Mesenteric fat pad (tissue), 1 donor: ENCODE measurements at regions not wholly inside any gene's neighbourhood (a gene's known extent, or its start where the extent isn't known, plus 50 kb on each side); places are given as distances from the start of the nearest gene placed in this dataset.
"Not testable (repeated sequence)": the region's sequence is repeated elsewhere in the genome, so short reads cannot be mapped to it uniquely, and the experiment has no call there.

Experiments
- DNase-seq: peaks from one replicate; pipeline ENCODE4 v3.0.0-alpha.2; 2020; ENCODE audit warnings: low spot score
- donor health status: DM: yes; HTN: yes; CAD: no.

DNA sequence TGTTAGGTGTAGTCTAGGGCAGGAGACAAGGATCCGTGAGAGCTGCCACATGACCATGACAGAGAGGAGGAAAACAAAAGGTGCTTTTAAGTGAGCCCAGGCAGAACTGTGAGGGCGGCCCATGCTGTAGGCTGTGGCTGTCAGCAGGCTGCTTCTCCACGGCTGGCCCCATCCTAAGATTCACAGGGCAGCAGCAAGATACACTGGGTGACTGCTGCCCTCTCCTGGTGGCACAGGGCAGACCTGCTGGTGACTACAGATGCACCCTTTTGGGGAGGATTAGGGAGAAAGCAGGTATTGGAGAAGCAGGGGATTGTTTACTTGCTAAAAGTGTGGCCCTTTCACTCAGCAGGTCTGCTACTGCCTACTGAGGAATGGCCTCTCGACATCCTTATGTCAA is 112.2 kb upstream of the CCZ1B start:
- DNase-seq = not testable (repeated sequence)

DNA sequence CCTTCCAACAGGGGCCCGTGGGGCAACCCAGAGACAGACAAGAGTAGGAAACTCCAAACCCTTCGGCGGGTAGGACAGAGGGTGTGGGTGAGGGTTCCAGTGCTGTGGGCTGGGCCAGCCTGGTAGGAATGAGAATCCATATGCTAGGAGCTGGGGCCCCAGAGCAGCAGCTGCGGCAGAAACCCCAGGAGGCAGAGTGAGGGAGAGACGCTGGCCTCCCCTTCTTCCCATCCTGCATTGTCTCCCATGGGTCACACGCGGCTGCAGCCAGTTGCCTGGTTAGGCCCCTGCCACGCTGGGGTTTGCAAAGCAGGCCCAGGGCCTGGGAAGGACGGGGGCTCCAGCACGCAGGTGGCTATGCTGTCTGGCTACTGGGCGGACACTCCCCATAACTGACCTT is 113.1 kb upstream of the CCZ1B start:
- not testable (repeated sequence) for DNase-seq

GRCh38 chr7:6939896-6940295 is 113.8 kb upstream of the CCZ1B start:
- DNase-seq = not testable (repeated sequence)

DNA sequence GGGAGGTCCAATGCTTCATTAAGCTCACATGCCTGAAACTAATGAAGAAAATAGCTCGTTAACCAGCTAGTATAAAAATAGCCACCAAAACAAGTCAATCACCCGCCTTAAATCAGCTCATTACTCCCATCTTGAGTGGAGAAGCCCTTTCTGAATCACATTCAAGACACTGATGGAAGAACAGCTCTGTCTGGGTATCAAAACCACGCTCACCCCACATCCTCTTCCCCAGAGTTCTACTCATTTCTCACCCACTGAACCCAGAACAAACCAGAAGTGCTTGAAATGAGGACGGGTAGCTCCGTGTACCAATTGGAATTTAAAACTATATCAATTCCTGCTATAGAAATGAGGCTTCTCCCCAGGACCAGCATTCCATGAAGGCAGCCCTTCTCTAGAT is 120.8 kb upstream of the CCZ1B start:
- peak; percentile 2 for DNase-seq

- not testable (repeated sequence) for DNase-seq
Measured at GRCh38 chr7:6950231-6950630, 124.2 kb upstream of the CCZ1B start.

DNA sequence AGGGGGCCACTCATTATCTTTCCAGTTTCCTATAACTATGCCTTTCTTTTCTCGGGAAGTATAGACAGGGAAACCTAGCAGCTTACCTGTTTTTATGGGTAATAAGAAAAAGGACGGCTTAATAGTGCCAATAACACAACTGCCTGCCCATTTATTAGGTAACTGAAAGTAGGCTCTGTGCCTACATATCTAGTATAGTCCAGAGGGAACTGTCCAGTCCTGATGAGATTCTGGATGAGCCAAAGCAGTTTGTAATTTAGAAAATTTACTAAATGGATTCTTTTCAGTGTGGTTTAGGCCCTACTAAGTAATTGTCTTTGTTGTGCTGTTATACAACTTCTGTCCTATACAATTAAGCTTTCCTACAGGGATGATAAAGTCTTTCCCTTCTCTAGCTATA is 125.5 kb upstream of the CCZ1B start:
- not testable (repeated sequence) for DNase-seq

DNA sequence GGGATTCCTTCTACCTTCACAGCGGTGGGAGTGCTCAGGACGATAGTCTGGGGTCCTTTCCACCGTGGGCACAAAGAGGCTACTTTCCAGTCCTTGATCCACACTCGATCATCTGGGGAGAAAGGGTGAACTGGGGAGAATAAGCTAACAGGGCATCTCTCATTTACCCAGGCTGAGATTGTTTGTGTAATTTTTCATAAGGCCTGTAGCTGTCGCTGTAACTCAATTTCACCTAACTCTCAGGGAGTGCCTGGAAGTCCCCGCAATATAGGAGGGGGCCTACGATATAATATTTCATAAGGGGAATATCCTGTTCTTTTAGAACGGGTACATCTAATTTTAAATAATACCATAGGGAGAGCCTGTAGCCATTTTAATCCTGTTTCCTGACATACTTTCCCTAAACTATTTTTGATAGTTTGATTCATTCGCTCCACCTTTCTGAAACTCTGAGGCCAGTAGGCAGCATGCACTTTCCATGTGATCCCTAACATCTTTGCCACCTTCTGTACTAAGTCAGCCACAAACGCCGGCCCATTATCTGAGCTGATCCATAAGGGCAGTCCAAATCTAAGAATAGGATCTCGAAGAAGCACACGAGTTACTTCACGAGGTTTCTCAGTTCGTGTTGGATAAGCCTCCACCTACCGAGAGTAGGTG is 127.2 kb upstream of the CCZ1B start:
- DNase-seq = not testable (repeated sequence)

DNA sequence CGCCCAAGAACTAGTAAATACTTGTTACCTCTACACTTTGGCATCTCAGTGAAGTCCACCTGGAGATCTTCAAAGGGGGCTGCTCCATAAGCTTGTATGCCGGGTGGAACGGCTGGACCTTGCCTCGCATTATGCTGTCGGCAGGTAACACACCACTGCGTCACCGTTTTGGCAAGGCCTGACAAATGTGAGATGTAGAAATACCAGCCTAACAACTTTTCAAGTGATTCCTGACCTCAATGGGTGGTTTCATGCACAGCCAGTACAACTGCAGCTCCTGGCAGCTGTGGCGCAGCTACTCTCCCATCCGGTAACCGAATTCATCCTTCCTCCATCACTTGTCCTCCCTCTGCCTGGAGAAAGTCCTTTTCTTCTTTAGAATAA is 127.7 kb upstream of the CCZ1B start:
- DNase-seq = not testable (repeated sequence)

DNA sequence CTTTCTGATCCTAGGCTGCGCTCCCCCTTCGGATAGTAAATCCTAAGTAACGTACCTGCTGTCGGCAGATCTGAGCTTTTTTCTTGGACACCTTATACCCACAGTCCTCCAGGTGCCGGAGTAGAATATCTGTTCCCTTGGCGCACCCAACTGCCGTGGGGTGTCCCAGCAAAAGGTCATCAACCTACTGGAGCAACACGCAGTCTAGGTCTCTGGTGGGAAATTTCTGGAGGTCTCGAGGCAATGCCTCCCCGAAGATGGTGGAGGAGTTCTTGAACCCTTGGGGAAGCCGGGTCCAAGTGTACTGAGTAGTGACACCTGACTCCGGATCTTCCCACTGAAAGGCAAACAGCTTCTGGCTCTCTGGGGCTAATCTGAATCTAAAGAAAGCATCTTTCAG is 129.3 kb upstream of the CCZ1B start:
- not testable (repeated sequence) for DNase-seq

DNA sequence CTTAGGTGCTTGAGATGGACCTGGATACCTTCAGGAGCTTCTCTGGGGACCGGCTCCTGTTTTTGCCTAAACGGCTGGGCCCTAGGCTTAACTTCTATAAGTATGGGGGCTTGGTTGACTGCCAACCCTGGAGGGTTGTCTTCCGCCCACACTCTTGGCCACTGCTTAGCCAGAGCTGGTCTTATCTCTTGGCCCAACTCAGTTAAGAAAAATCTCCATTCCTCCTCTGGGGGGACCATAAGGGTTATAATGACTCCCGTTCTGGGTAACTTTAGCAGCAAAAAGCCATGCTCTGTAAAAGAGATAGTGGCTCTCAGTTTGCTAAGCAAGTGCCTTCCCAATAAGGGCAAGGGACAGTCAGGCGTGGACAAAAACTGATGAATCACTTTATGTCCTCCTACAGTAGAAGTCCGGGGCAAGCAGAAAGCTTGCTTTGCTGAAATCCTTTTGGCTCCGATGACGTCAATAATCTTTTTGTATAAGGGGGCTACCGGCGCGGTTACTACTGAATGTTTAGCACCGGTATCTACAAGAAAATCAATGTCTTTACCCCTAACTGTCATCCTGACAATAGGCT is 130.0 kb upstream of the CCZ1B start:
- not testable (repeated sequence) for DNase-seq

DNA sequence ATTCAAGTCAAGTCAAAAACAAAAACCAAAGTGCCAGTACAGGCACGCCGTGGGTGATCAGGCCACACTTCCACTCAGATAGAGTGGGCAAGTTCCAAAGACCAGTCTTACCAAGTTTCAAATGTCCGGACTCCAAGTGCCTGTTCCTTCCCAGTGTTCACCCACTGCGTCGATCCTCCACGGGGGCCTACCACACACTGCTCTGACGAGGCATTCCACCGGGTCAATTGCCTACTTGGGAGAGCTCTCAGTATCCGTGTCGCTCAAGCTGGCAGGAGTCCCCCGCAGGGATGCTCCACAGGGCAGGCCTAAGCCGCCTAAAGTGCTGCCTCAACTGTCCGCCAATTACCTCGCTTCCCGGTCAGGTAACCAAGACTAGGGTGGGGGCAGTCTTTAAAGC is 132.3 kb upstream of the CCZ1B start:
- DNase-seq = not testable (repeated sequence)

GRCh38 chr7:6959942-6960341 is 133.9 kb upstream of the CCZ1B start:
- not testable (repeated sequence) for DNase-seq

- not testable (repeated sequence) for DNase-seq
Measured at GRCh38 chr7:6962871-6963270, 136.8 kb upstream of the CCZ1B start.

DNA sequence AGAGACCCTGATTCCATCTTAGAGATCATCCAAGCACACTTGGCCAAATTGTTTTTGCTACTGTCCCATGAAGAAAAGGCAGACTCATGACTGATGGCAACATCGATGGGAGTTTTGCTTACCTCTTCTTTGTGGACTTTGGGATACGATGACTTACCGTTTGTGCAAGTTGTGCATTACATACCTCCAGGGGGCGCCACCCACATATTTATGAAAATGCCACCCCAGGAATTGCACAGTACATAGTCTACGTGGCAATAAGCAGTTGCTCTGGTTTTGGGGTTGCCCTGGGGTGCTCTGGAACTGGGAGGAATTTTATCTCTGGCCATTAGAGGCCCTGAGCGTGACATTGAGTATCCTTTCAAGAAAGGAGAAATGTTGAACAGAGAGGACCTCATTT is 139.0 kb upstream of the CCZ1B start:
- not testable (repeated sequence) for DNase-seq

- not testable (repeated sequence) for DNase-seq
Measured at GRCh38 chr7:6970180-6970579, 144.1 kb upstream of the CCZ1B start.

- DNase-seq = not testable (repeated sequence)
Measured at GRCh38 chr7:6974876-6975275, 148.8 kb upstream of the CCZ1B start.

DNA sequence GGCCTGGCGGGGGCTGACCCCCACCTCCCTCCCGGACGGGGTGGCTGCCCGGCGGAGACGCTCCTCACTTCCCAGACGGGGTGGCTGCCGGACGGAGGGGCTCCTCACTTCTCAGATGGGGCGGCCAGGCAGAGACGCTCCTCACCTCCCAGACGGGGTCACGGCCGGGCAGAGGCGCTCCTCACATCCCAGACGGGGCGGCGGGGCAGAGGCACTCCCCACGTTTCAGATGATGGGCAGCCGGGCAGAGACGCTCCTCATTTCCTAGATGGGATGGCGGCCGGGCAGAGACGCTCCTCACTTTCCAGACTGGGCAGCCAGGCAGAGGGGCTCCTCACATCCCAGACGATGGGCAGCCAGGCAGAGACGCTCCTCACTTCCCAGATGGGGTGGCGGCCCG is 149.3 kb upstream of the CCZ1B start:
- not testable (repeated sequence) for DNase-seq

DNA sequence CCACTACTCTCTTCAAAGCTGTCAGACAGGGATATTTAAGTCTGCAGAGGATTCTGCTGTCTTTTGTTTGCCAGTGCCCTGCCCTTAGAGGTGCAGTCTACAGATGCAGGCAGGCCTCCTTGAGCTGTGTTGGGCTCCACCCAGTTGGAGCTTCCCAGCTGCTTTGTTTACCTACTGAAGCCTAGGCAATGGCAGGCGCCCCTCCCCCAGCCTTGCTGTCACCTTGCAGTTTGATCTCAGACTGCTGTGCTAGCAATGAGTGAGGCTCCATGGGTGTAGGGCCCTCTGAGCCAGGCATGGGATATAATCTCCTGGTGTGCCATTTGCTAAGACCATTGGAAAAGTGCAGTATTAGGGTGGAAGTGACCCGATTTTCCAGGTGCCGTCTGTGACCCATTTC is 151.3 kb upstream of the CCZ1B start:
- DNase-seq = not testable (repeated sequence)

DNA sequence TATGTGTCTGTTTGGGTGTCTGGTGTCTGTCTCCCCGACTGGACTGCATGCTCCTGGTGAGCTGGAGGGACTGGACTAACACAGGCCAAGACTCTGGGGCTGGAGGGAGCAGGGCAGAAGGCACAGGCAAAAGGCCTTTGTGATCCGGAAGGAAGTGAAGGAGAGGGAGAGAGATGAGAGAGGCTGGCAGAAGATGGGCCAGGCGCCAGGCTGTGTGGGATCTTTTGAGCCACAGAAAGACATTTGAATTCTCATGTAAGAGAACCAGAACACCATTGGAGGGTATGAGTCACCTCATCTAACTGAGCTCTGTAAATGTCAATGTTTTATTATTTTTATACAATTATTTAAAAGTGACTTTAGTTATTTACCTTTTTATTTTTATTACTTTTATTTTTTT is 152.3 kb upstream of the CCZ1B start:
- not testable (repeated sequence) for DNase-seq

GRCh38 chr7:6979456-6979855 is 153.4 kb upstream of the CCZ1B start:
- not testable (repeated sequence) for DNase-seq

DNA sequence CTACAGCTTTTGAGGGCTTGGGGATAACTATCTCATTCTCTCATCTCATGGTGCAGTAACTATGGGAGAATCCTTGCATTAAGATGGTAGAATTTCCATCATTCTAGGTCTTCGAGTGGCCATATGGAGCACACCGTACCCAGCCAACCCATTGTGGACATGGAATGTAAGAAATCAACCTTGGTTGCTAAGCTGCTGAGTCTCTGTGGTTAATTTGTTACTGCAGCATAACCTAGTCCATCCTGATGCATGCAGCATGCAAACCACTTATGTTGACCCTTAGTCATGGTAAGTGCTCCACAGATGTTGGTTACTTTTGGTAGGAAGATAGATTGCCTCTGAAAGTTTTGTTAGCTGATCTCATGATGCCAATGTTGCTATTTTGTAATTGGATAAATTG is 156.3 kb upstream of the CCZ1B start:
- not testable (repeated sequence) for DNase-seq

GRCh38 chr7:6986892-6987291 is 160.8 kb upstream of the CCZ1B start:
- not testable (repeated sequence) for DNase-seq

DNA sequence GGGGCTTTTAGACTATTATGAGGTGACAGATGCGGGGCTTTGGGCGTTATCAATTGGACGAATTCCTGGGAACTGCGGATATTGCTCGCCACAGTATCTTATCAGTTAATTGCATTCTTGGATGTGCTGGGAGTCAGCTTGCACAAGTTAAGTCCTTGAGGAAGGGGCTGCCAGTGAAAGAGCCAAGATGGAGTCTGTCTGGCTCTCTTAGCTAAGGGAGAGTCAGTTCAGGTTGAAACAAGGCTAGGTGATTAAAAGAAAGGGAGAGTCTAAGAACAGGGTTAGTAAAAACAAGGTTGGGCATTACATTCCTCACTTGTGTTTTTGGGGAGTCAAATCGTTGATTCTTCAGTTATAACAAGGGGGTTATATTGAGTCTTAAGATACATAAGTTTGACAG is 162.5 kb upstream of the CCZ1B start:
- not testable (repeated sequence) for DNase-seq
